Fibroblast of skin of left quadriceps (primary cell): ENCODE measurements at regions not wholly inside any gene's neighbourhood (a gene's known extent, or its start where the extent isn't known, plus 50 kb on each side); places are given as distances from the start of the nearest gene placed in this dataset.
A peak's percentile ranks its signal among the peaks of the same experiment; 100 is the strongest.

ENCODE experiments used
- DNase-seq, 2 experiments: peaks; one replicate each; pipeline ENCODE4 v3.0.0-alpha.2; 2013; ENCODE audit warnings: low read depth in 2 of 2

DNA sequence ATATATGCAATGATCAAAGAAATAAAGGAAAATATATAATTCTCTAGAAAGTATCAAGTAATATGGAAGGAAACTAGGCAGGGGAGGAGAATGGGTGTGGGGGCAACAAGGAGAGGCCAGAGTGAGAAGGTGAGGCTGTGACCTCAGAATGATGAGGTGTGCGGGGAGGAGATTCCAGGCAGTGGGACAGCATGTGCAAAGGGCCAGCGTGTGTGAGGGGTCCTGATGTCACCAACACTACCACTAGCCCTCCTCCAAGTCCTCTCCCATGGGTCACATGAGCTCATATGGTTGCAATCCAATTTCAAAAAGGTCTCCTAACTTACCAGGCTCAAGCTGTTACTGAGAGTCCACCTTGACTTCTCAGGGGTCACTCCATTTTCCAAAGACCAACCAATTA, 463.9 kb downstream of the MN1 start:
- DNase-seq: no peak

DNA sequence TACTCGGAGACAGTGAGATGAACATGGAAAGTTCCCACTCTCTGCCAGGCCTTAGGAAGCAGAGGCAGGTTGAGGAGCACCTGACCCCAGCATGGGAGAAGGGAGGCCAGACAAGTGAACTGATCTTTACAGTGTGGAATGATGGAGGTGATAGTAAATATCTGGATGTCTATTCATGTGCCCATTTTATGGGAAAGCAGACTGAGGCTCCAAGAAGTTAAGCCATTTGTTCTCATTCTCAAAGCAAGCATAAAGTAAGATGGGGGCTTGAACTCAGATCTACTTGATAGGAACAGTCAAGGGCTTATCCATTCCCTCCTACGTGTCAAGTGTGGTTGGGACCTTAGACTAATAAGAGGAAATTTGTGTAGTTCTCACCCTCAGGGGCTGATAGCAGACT, 461.5 kb downstream of the MN1 start:
- no peak for DNase-seq

- no peak for DNase-seq
Measured at GRCh38 chr22:27344546-27344945, 457.0 kb downstream of the MN1 start.

DNA sequence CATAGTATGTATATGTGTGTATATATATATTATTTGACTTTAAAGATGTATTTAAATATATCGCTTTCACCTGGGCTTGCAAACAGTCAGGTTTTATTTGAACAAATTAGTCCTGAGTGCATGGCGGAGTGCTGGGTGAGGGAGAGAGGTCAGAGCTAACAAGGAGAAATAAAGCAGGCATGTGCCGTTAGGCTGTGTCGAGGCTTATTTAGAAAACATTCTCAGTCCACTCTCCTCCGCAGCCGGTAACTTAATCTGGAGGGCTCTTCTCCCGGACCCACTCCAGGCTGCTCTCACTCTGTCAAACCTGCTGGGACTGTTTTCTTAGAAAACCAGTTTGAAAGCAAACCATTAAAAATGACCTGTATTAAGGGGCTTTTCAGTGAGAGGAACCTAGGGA, 455.9 kb downstream of the MN1 start:
- no peak for DNase-seq

DNA sequence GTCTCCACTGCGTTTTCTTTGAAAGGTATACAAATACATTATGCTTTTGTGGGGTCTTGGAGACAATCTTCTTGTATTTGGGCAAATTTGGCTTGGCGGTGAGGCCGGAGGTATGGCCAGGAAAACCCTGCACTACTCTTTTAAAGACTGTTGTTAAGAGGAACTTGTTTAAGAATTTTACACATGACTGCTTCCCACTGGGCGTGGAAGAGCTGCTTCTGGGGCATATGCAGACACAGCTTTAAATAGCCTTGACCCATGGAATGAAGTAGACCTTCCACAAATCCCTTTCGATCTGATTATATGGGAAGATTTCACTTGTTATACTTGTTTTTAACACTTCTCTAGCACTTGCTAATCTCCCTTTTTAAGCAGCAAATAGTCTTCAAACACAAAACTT, 453.6 kb downstream of the MN1 start:
- DNase-seq: no peak

DNA sequence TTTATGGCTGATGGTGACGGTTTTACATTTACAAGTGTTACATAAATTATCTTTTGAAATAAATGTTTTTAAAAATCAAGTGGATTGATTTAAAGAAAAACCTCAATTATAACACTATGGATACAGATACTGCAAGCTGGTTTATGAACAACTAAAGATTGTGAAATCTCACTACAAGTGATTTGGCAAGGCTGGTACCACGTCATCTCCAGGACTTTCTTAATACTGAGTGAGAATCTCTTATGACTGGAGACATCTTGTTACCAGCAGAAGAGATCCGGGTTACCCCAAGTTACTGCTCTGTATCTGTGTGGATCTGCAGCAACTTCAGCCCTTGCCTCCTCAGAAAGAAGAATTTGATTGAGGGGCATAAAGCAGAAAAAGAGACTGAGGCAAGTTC, 452.9 kb downstream of the MN1 start:
- no peak for DNase-seq

- DNase-seq: no peak
Measured at GRCh38 chr22:27349456-27349855, 452.1 kb downstream of the MN1 start.

DNA sequence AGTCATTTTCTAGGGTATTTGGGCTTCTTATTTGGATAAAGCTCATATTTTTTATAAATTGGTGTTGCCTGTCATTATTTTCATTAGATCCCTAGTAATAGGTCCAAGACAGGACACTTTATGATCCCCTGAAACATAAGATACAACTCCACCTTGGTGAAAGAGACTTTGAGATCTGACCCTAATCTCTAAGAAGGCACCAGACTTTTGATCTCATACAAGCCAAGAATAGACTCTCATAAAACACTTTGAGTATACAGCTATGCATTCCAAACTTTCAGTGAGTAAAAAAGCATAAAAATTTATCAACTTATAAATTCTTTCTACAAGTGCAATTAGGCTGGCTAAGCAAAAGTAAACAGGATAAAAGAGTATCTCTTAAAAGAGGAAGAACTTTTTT, 451.2 kb downstream of the MN1 start:
- no peak for DNase-seq

- no peak for DNase-seq
Measured at GRCh38 chr22:27352426-27352825, 449.1 kb downstream of the MN1 start.

GRCh38 chr22:27358096-27358870, 443.3 kb downstream of the MN1 start:
- no peak for DNase-seq

DNA sequence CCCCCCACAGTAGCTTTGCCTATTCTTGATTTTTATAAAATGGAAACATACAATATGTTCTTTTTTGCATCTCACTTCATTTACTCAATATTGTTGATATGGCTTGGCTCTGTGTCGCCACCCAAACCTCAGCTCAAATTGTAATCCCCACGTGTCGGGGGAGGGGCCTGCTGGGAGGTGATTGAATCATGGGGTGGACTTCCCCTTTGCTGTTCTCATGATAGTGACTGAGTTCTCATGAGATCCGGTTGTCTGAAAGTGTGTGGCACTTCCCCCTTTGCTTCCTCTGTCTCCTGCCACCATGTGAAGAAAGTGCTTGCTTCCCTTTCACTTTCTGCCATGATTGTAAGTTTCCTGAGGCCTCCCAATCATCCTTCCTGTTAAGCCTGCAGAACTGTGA, 431.3 kb downstream of the MN1 start:
- no peak for DNase-seq

GRCh38 chr22:27370987-27371386, 430.6 kb downstream of the MN1 start:
- no peak for DNase-seq

DNA sequence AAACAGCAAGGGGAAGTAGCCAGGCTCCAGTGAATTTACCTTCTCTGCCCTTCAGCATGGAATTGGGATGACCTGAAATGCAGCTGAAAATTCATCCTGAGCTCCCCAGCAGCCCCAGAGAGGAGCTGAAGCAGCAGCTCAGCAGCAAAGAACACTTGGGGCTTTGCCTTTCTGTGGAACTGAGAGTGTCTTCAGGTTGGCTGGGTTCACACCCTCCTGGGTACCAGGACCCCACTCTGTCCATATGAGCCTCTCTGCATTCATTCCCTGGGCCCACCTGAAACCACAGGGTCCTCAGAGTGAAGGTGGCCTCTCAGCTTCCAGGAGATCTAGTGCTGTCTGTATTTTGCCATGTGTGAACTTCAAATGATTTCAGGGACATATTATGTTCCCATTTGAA, 429.2 kb downstream of the MN1 start:
- no peak for DNase-seq

DNA sequence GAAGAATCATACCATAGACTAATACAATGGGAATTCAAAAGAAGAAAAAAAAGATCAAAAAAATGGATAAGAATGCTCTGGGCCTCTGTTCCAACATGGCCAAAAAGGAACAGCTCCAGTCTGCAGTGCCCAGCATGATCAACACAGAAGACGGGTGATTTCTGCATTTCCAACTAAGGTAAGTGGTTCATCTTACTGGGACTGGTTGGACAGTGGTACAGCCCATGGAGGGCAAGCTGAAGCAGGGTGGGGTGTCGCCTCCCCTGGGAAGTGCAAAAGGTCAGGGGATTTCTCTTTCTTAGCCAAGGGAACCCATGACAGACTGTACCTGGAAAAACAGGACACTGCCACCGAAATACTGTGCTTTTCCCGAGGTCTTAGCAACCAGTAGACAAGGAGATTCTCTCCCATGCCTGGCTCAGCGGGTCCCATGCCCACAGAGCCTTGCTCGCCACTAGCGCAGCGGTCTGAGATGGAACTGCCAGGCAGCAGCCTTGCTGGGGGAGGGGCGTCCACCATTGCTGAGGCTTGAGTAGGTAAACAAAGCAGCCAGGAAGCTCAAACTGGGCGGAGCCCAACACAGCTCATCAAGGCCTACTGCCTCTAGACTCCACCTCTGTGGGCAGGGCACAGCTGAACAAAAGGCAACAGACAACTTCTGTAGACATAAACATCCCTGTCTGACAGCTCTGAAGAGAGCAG, 428.4 kb downstream of the MN1 start:
- no peak for DNase-seq

DNA sequence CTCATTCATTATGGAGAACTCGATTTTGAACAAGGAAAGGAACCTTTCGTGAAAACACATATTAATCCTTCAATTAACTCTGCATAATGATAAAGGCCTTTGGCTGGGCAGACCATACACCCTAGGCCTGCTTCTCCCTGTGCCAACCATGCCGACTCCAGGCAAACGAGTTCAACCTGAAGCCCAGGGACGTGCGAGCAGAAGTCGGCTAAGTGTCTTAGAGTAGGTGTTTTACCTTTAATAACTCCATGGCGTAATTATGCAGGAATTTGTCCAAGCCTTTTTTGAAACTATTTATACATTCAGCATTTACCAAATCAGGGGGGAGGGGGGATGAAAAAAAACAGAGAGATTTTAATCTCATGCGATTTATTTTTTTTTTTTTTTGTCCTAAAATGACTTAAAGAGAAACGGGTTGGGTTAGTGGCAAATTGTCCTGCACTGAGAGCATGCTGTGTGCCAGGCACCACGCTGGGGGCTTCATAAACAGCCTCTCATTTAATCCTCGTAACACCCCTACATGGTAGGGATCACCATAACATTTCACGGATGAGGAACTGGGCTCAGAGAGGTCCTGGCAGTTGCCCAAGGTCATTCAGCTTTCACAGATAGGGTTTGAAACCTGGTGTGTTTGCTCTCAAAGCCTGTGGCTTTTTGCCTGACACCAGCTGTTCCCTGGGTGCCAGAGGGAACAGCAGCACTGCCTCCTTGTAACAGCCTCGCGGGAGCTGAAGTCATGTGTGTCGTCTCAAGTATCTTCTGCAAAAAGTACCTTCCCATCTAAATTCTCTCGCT, 423.9 kb downstream of the MN1 start:
- DNase-seq: no peak

DNA sequence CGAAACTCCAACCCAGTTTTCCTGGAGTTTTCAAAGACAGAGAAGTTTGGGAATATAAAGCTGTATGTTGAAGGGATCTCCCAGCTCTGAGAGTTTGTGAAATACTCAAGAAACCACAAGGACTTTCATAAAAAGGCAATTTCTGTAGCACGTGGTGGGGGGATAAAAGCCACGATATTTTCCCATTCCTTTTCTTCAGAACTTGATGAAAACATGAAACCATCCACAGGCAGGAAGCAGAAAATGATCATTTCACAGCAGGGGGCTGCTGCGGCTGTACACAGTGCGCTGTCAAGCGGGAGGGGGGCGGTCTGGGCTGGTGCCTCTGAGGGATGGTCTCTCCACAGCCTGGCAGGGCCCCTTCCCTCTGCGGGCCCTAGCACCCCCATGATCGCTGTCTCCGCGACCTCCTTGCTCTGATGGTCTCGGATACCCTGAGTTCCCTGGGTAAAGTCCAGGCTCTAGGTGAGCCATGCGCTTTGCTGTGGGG, 423.2 kb downstream of the MN1 start:
- DNase-seq: peak; percentile 57 to 59

GRCh38 chr22:27378995-27379394, 422.6 kb downstream of the MN1 start:
- DNase-seq: no peak

DNA sequence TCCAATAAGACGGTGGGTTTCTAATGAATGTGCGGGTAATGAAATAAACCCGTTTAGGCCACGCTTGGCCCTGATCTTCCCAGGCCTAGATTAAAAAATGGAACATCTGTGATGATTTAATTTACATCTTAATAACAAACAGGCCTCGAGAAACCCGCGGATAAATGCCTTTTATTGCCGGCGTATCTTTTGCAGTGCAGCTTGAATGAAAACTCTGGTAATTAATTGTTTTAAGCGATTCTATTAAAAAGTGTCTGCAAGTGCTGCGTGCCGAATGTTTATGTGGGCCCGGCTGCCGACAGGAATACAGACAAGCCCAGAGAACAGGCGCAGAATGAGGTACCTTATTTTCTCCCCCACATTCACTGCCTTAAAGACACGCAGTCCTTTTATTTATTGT, 420.7 kb downstream of the MN1 start:
- peak in 1 of 2 experiments; percentile 21 for DNase-seq

- DNase-seq: no peak
Measured at GRCh38 chr22:27381552-27381951, 420.0 kb downstream of the MN1 start.

GRCh38 chr22:27381960-27382742, 419.4 kb downstream of the MN1 start:
- DNase-seq: no peak

DNA sequence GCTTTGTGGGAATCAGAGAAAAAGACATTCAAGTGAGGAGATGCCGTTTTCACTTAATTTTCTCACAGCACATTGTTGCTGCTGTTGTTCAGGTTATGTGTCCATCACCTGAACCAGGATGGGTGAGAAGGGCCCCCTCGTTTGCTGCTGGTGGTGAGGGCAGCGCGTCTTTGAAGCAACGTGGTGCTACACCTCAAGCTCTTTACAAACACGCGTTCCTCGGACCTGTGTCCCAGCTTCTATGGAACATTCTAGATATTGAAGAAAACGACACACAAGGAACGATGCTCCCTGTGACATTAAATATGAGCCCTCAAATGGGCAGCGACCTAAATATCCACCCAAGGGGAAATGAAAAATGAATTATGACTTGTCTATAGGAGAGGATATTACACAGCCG, 418.6 kb downstream of the MN1 start:
- DNase-seq: no peak

DNA sequence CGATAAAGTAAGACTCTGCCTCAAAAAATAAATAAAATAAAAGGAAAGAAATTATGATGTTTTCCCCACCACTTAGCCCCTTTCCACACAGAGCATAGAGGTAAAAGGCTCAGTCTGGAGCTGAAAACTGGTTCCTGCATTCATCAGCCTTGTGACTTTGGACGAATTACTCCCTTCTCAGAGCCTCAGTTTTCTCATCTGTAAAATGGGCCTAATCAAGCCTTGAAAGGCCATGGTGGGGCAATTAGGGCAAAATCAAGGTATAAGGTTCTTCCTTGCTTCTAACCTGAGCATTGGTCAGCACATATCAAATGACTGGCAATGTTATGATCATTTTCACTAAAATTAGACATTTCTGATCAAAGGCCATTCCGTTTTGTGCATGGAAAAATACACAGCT, 417.7 kb downstream of the MN1 start:
- no peak for DNase-seq
